A673 (cell line): ENCODE measurements at regions not wholly inside any gene's neighbourhood (a gene's known extent, or its start where the extent isn't known, plus 50 kb on each side); places are given as distances from the start of the nearest gene placed in this dataset.

Experiments
- EZH2 ChIP-seq: fragments of 200-600 bp; sonication (generic); IDR thresholded peaks from 2 replicates; pipeline ENCODE4 v1.6.1; 2017; ENCODE audit warnings: borderline replicate concordance, low read depth, mild to moderate bottlenecking, mixed read lengths, antibody characterized with exemption, low read length; ENCODE audit not compliant: poor library complexity, severe bottlenecking
- TF ChIP-seq, protein P1 (sequence below): fragments of 300-800, 200-600 bp; sonication (generic); conservative IDR thresholded peaks from 2 replicates; pipeline ENCODE4 v1.5.1; 2017; ENCODE audit warnings: low read depth, mild to moderate bottlenecking, antibody characterized with exemption, low read length, moderate library complexity, mixed read lengths

DNA sequence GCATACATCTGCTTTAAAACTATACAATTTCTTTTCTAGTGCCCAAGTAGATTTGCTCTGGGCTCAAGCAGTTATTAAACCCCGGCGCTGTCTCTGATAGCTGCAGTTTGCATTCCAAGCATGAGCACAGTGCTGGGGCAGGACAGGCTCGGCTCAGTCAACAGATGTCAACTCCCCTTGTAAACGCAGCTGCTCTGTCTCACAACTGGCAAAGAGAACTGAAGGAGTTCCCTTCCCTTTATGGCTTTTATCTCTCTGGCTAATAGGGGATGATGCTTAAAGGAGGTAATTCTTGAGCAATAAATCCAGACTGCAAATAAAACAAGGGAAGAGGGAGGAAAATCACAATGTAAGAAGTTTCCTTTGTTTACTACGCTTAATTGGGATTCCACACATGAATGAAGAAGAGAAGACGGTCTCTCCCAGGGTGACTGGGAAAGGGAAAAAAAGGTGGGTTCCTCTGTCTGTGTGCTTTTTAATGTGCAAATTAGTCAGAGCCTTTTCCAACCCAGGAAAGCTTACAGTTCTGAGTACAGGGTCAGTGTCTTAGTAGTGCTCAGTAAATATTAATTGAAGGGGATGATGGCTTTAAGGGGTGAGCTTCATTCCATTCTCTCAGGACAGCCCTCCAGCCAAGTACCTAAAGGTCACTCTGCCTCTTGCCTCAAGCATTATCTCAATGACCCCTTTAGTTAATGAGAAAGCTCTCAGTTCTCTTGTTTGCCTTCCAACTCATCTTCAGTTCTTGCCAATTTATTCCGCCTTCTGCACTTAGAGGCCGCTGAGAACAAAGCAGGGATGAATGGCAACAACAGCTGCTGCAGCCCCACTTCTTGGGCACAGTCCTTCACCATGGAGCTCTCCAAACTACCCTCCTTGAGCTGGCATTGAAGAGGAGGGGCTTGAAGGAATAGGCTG, 155.7 kb upstream of the JADE1 start:
- TF ChIP-seq, protein P1, sequence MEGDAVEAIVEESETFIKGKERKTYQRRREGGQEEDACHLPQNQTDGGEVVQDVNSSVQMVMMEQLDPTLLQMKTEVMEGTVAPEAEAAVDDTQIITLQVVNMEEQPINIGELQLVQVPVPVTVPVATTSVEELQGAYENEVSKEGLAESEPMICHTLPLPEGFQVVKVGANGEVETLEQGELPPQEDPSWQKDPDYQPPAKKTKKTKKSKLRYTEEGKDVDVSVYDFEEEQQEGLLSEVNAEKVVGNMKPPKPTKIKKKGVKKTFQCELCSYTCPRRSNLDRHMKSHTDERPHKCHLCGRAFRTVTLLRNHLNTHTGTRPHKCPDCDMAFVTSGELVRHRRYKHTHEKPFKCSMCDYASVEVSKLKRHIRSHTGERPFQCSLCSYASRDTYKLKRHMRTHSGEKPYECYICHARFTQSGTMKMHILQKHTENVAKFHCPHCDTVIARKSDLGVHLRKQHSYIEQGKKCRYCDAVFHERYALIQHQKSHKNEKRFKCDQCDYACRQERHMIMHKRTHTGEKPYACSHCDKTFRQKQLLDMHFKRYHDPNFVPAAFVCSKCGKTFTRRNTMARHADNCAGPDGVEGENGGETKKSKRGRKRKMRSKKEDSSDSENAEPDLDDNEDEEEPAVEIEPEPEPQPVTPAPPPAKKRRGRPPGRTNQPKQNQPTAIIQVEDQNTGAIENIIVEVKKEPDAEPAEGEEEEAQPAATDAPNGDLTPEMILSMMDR: no peak
- TF ChIP-seq EZH2: no peak
